Esophagus muscularis mucosa (tissue), 4 donors: ENCODE measurements at regions not wholly inside any gene's neighbourhood (a gene's known extent, or its start where the extent isn't known, plus 50 kb on each side); places are given as distances from the start of the nearest gene placed in this dataset.

ENCODE experiments used
- EP300 ChIP-seq: sonication (generic); formaldehyde crosslinking; IDR thresholded peaks from one replicate; pipeline ENCODE4 v1.6.1; 2017; ENCODE audit warnings: antibody characterized with exemption
- POLR2A ChIP-seq: fragments of 450-650 bp; IDR thresholded peaks from one replicate; pipeline ENCODE4 v1.6.1; 2017; ENCODE audit warnings: antibody characterized with exemption, moderate library complexity, mild to moderate bottlenecking, low read depth
- POLR2AphosphoS5 ChIP-seq, 2 donors: sonication (generic); formaldehyde crosslinking; IDR thresholded peaks; one replicate each; pipeline ENCODE4 v1.6.1; 2017; ENCODE audit warnings: antibody characterized with exemption in 2 of 2
- TF ChIP-seq, protein P1 (sequence below), 3 experiments: fragments of 200-600 bp in 2 of 3; fragments of 450-650 bp in 1 of 3; sonication (generic) in 2 of 3; IDR thresholded peaks; one replicate each; pipeline ENCODE4 v1.5.1; 2017 to 2019; ENCODE audit warnings: antibody characterized with exemption in 3 of 3, mild to moderate bottlenecking in 2 of 3, moderate library complexity in 1 of 3

DNA sequence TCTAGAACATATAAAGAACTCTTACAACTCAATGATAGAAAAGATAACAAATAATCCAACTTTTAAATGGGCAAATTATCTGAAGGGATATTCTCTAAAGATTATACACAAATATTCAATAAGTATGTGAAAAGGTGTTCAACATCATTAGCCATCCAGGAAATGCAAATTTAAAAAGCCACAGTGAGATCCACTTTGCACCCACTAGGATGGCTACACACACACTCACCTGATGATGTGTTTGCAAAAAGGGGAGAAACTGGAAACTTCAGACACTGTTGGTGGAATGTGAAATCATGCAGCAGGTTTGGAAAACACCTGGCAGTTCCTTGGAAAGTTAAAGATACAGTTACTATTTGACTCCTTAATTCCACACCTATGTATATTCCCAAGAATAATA, 87.2 kb upstream of the GYPC start:
- TF ChIP-seq, protein P1, sequence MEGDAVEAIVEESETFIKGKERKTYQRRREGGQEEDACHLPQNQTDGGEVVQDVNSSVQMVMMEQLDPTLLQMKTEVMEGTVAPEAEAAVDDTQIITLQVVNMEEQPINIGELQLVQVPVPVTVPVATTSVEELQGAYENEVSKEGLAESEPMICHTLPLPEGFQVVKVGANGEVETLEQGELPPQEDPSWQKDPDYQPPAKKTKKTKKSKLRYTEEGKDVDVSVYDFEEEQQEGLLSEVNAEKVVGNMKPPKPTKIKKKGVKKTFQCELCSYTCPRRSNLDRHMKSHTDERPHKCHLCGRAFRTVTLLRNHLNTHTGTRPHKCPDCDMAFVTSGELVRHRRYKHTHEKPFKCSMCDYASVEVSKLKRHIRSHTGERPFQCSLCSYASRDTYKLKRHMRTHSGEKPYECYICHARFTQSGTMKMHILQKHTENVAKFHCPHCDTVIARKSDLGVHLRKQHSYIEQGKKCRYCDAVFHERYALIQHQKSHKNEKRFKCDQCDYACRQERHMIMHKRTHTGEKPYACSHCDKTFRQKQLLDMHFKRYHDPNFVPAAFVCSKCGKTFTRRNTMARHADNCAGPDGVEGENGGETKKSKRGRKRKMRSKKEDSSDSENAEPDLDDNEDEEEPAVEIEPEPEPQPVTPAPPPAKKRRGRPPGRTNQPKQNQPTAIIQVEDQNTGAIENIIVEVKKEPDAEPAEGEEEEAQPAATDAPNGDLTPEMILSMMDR (IDR thresholded peaks at IDR 0.05): no peak
- TF ChIP-seq POLR2A (no peak), EP300 (no peak), POLR2AphosphoS5 (IDR thresholded peaks at IDR 0.05) (no peak)
